ENCODE measurements at regions not wholly inside any gene's neighbourhood (a gene's known extent, or its start where the extent isn't known, plus 50 kb on each side); places are given as distances from the start of the nearest gene placed in this dataset.
A peak's percentile ranks its signal among the peaks of the same experiment; 100 is the strongest.

GRCh38 chr1:22283596-22283995 lies 140.7 kb upstream of the WNT4 start:
- no peaks in the 10 kb centered on the region for H3K9me3 ChIP-seq (ENCODE audit: control insufficient read depth, low read length)
- DNase-seq (no peak), ATAC-seq (ENCODE audit: low FRiP score) (no peak)
- intact Hi-C loops (cut with DNase I) = no loop called here
- H3K4me3 ChIP-seq (ENCODE audit: low read length in 2 of 2) = no peak overlapping the region
- no peak overlapping the region for H3K27ac ChIP-seq (ENCODE audit: low read depth in 1 of 2, low read length in 2 of 2)
- no peaks in the 10 kb centered on the region for H3K27me3 ChIP-seq (ENCODE audit: control insufficient read depth in 1 of 2, insufficient read depth in 2 of 2, low read length in 1 of 2)
- no peaks in the 10 kb centered on the region for H3K36me3 ChIP-seq (ENCODE audit: control insufficient read depth in 1 of 2, insufficient read depth in 2 of 2, low read length in 1 of 2)
- H3K4me1 ChIP-seq (ENCODE audit: control insufficient read depth in 1 of 2, insufficient read depth in 2 of 2, low read length in 2 of 2) = no peaks in the 10 kb centered on the region

GRCh38 chr1:22284236-22284635 lies 141.3 kb upstream of the WNT4 start:
- no peaks in the 10 kb centered on the region for H3K9me3 ChIP-seq (ENCODE audit: control insufficient read depth, low read length)
- H3K27ac ChIP-seq (ENCODE audit: low read depth in 1 of 2, low read length in 2 of 2) = no peak overlapping the region
- no peak for ATAC-seq (ENCODE audit: low FRiP score)
- H3K4me3 ChIP-seq (ENCODE audit: low read length in 2 of 2) = no peak overlapping the region
- no peaks in the 10 kb centered on the region for H3K27me3 ChIP-seq (ENCODE audit: control insufficient read depth in 1 of 2, insufficient read depth in 2 of 2, low read length in 1 of 2)
- H3K4me1 ChIP-seq (ENCODE audit: control insufficient read depth in 1 of 2, insufficient read depth in 2 of 2, low read length in 2 of 2) = no peaks in the 10 kb centered on the region
- 92% methylated on average over 1 of the region's 1 CpG for WGBS, 2 donors
- H3K36me3 ChIP-seq (ENCODE audit: control insufficient read depth in 1 of 2, insufficient read depth in 2 of 2, low read length in 1 of 2) = no peaks in the 10 kb centered on the region
- no peak for DNase-seq
- intact Hi-C loops (cut with DNase I) = no loop called here

- intact Hi-C loops (cut with DNase I) = no loop called here
- Histone ChIP-seq H3K9me3 (ENCODE audit: control insufficient read depth, low read length) (no peaks in the 10 kb centered on the region), H3K4me1 (ENCODE audit: control insufficient read depth in 1 of 2, insufficient read depth in 2 of 2, low read length in 2 of 2) (no peaks in the 10 kb centered on the region), H3K27ac (ENCODE audit: low read depth in 1 of 2, low read length in 2 of 2) (no peak overlapping the region), H3K27me3 (ENCODE audit: control insufficient read depth in 1 of 2, insufficient read depth in 2 of 2, low read length in 1 of 2) (peaks cover 0 to 3% of the 10 kb centered on the region in 2 donors), H3K4me3 (ENCODE audit: low read length in 2 of 2) (no peak overlapping the region), H3K36me3 (ENCODE audit: control insufficient read depth in 1 of 2, insufficient read depth in 2 of 2, low read length in 1 of 2) (no peaks in the 10 kb centered on the region)
- no peak for DNase-seq
- no peak for ATAC-seq (ENCODE audit: low FRiP score)
- 94 to 95% methylated on average over 15 of the region's 15 CpGs for WGBS, 2 donors
Measured at GRCh38 chr1:22284906-22285548, 142.1 kb upstream of the WNT4 start.

- intact Hi-C loops (cut with DNase I) = no loop called here
- no peak overlapping the region for H3K4me3 ChIP-seq (ENCODE audit: low read length in 2 of 2)
- no peak overlapping the region for H3K27ac ChIP-seq (ENCODE audit: low read depth in 1 of 2, low read length in 2 of 2)
- no peak for DNase-seq
- H3K4me1 ChIP-seq (ENCODE audit: control insufficient read depth in 1 of 2, insufficient read depth in 2 of 2, low read length in 2 of 2) = no peaks in the 10 kb centered on the region
- 43 to 59% methylated on average over 33 to 37 of the region's 37 CpGs for WGBS, 2 donors
- H3K27me3 ChIP-seq (ENCODE audit: control insufficient read depth in 1 of 2, insufficient read depth in 2 of 2, low read length in 1 of 2) = peaks cover 0 to 5% of the 10 kb centered on the region in 2 donors
- no peak for ATAC-seq (ENCODE audit: low FRiP score)
- no peaks in the 10 kb centered on the region for H3K9me3 ChIP-seq (ENCODE audit: control insufficient read depth, low read length)
- no peaks in the 10 kb centered on the region for H3K36me3 ChIP-seq (ENCODE audit: control insufficient read depth in 1 of 2, insufficient read depth in 2 of 2, low read length in 1 of 2)
Measured at GRCh38 chr1:22285549-22286396, 142.9 kb upstream of the WNT4 start.

GRCh38 chr1:22286491-22286890 lies 143.6 kb upstream of the WNT4 start:
- no peak for DNase-seq
- Histone ChIP-seq H3K4me1 (ENCODE audit: control insufficient read depth in 1 of 2, insufficient read depth in 2 of 2, low read length in 2 of 2) (no peaks in the 10 kb centered on the region), H3K27me3 (ENCODE audit: control insufficient read depth in 1 of 2, insufficient read depth in 2 of 2, low read length in 1 of 2) (peaks cover 0 to 5% of the 10 kb centered on the region in 2 donors), H3K36me3 (ENCODE audit: control insufficient read depth in 1 of 2, insufficient read depth in 2 of 2, low read length in 1 of 2) (no peaks in the 10 kb centered on the region), H3K27ac (ENCODE audit: low read depth in 1 of 2, low read length in 2 of 2) (no peak overlapping the region), H3K4me3 (ENCODE audit: low read length in 2 of 2) (no peak overlapping the region), H3K9me3 (ENCODE audit: control insufficient read depth, low read length) (no peaks in the 10 kb centered on the region)
- intact Hi-C loops (cut with DNase I) = no loop called here
- WGBS, 2 donors = 77 to 81% methylated on average over 2 of the region's 2 CpGs
- ATAC-seq (ENCODE audit: low FRiP score) = no peak

GRCh38 chr1:22287273-22287672 lies 144.4 kb upstream of the WNT4 start:
- intact Hi-C loops (cut with DNase I) = no loop called here
- no peaks in the 10 kb centered on the region for H3K36me3 ChIP-seq (ENCODE audit: control insufficient read depth in 1 of 2, insufficient read depth in 2 of 2, low read length in 1 of 2)
- ATAC-seq (ENCODE audit: low FRiP score) (no peak), DNase-seq (no peak)
- H3K9me3 ChIP-seq (ENCODE audit: control insufficient read depth, low read length) = no peaks in the 10 kb centered on the region
- H3K4me1 ChIP-seq (ENCODE audit: control insufficient read depth in 1 of 2, insufficient read depth in 2 of 2, low read length in 2 of 2) = no peaks in the 10 kb centered on the region
- WGBS, 2 donors = 85 to 90% methylated on average over 3 of the region's 3 CpGs
- peaks cover 0 to 5% of the 10 kb centered on the region in 2 donors for H3K27me3 ChIP-seq (ENCODE audit: control insufficient read depth in 1 of 2, insufficient read depth in 2 of 2, low read length in 1 of 2)
- no peak overlapping the region for H3K4me3 ChIP-seq (ENCODE audit: low read length in 2 of 2)
- no peak overlapping the region for H3K27ac ChIP-seq (ENCODE audit: low read depth in 1 of 2, low read length in 2 of 2)

GRCh38 chr1:22287946-22288520 lies 145.1 kb upstream of the WNT4 start:
- 44 to 50% methylated on average over 15 of the region's 15 CpGs for WGBS, 2 donors
- H3K36me3 ChIP-seq (ENCODE audit: control insufficient read depth in 1 of 2, insufficient read depth in 2 of 2, low read length in 1 of 2) = no peaks in the 10 kb centered on the region
- no peak for ATAC-seq (ENCODE audit: low FRiP score)
- peak in 1 of 2 donors; percentile 32 for DNase-seq
- H3K27ac ChIP-seq (ENCODE audit: low read depth in 1 of 2, low read length in 2 of 2) = no peak overlapping the region
- intact Hi-C loops (cut with DNase I) = no loop called here
- no peaks in the 10 kb centered on the region for H3K9me3 ChIP-seq (ENCODE audit: control insufficient read depth, low read length)
- no peak overlapping the region for H3K4me3 ChIP-seq (ENCODE audit: low read length in 2 of 2)
- no peaks in the 10 kb centered on the region for H3K4me1 ChIP-seq (ENCODE audit: control insufficient read depth in 1 of 2, insufficient read depth in 2 of 2, low read length in 2 of 2)
- H3K27me3 ChIP-seq (ENCODE audit: control insufficient read depth in 1 of 2, insufficient read depth in 2 of 2, low read length in 1 of 2) = peaks cover 0 to 5% of the 10 kb centered on the region in 2 donors

- 69 to 85% methylated on average over 4 of the region's 4 CpGs for WGBS, 2 donors
- no peaks in the 10 kb centered on the region for H3K4me1 ChIP-seq (ENCODE audit: control insufficient read depth in 1 of 2, insufficient read depth in 2 of 2, low read length in 2 of 2)
- intact Hi-C loops (cut with DNase I) = no loop called here
Measured at GRCh38 chr1:22288593-22289241, 145.8 kb upstream of the WNT4 start.

More at GRCh38 chr1:22288593-22289241, 145.8 kb upstream of the WNT4 start:
- Histone ChIP-seq H3K9me3 (ENCODE audit: control insufficient read depth, low read length) (peaks cover 2% of the 10 kb centered on the region), H3K36me3 (ENCODE audit: control insufficient read depth in 1 of 2, insufficient read depth in 2 of 2, low read length in 1 of 2) (no peaks in the 10 kb centered on the region), H3K4me3 (ENCODE audit: low read length in 2 of 2) (no peak overlapping the region), H3K27ac (ENCODE audit: low read depth in 1 of 2, low read length in 2 of 2) (no peak overlapping the region), H3K27me3 (ENCODE audit: control insufficient read depth in 1 of 2, insufficient read depth in 2 of 2, low read length in 1 of 2) (peaks cover 0 to 5% of the 10 kb centered on the region in 2 donors)
- ATAC-seq (ENCODE audit: low FRiP score) = no peak
- DNase-seq = peak in 1 of 2 donors; percentile 5

All from aorta (tissue), 5 donors.